T-helper 2 cell (primary cell): ENCODE measurements at regions not wholly inside any gene's neighbourhood (a gene's known extent, or its start where the extent isn't known, plus 50 kb on each side); places are given as distances from the start of the nearest gene placed in this dataset.

Experiments
- DNase-seq, 5 experiments: peaks; one replicate each; pipeline versions ENCODE4 v3.0.0 to v3.0.0-alpha.2; 2012 to 2022

DNA sequence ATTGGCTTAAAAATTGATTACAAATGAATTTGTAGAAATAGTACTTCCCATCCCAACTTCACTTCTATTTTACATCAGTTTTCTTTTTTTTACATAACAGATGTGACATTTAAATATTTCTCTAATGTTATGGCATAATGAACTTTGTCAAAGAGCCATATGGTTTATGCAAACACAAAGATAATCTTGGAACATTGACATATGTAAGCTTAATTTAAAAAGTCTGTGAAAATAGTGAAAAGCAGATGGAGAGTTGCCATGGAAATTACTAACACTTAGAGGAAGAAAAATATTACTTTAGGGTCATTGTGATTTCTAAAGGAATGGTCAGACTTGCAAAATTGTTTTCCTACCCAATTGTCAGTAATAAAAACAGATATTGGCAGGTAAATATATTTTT lies 232.4 kb downstream of the AEBP2 start:
- DNase-seq, result no peak

DNA sequence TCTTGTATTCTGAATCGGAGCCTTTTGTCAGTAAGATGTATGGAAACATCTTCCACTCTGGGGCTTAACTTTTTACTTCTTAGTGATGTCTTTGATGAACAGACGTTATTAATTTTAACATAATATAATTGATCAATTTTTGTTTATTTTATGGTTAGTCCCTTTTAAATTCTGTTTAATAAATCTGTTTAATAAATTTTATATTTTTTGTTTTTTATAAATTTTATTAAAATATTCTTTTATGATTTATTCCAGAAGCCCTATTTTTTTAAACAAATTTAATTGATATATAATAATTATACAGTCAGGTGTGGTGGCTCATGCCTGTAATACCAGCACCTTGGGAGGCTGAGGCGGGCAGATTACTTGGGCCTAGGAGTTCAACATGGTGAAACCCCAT lies 235.1 kb downstream of the AEBP2 start:
- no peak for DNase-seq

DNA sequence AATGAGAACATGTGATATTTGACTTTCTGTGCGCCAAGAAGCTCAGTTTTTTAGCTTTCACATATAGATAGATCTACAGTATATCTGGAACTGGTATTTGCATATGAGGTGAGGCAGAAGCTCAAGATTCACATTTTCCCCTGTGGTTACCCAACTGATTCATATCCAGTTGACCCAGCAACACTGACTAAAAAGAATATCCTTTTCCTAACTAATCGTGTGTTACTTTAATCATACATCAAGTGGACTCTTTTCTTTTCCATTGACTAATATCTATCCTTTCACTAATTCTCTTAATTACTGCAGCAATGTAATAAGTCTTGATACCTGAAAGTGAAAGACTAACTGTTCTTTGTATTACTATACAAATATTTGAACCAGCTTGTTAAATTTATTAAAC lies 236.1 kb downstream of the AEBP2 start:
- peak in 1 of 5 experiments; percentile 41 for DNase-seq

DNA sequence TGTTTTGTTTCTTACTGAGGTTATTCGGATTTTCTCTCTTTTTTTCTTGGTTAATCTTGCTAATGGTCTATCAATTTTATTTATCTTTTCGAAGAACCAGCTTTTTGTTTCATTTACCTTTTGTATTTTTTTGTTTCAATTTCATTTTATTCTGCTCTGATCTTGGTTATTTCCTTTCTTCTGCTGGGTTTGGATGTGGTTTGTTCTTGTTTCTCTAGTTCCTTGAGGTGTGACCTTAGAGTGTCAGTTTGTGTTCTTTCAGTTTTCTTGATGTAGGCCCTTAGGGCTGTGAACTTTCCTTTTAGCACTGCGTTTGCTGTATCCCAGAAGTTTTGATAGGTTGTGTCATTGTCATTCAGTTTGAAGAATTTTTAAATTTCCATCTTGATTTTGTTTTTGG lies 239.2 kb downstream of the AEBP2 start:
- DNase-seq, result peak in 2 of 5 experiments; percentile 59 to 74

DNA sequence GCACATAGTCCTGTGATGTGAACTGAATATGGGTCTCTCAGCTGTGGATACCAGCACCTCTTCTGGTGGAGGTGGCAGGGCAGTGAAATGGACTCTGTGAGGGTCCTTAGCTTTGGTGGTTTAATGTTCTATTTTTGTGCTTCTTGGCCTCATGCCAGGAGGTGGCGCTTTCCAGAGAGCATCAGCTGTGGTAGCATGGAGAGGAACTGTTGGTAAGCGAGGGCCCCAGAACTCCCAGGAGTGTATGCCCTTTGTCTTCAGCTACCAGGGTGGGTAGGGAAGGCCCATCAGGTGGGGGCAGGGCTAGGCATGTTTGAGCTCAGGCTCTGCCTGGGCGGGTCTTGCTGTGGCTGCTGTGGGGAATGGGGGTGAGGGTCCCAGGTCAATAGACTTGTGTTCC lies 241.7 kb downstream of the AEBP2 start:
- DNase-seq, result no peak

DNA sequence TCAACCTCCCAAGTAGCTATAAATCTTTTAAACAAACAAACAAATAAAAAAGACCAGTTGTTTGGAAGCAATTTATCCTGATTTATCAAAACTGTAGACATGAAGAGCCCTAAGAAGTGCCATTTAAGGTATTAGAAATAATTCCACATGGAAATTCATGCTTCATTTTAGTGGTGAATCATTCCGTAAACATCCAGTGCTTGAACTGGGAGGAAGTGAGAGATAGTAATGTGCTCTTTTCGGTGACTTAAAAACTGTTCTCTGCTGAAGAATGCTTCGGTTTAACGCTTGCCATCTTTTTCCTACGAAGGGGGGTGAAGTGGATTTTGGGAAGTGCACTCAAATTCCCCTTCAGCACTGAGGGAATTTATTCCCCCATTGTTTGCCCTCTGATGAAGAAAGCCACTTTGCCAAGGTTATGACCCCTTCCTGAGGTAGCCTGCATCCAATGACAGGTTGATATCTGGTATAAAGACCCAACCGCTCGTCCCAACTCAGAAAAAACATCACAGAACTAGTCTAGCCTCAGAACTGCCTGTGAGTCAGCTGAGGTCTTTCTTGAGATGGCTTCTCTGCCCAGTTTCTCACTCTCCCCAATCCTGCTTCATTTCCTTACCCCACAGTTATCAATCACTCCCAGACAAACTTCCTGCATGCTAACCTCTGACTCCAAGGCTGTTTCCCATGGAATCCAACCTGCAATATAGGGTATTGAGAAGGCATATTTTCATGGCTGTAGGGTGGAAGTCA lies 244.1 kb downstream of the AEBP2 start:
- DNase-seq, result no peak

DNA sequence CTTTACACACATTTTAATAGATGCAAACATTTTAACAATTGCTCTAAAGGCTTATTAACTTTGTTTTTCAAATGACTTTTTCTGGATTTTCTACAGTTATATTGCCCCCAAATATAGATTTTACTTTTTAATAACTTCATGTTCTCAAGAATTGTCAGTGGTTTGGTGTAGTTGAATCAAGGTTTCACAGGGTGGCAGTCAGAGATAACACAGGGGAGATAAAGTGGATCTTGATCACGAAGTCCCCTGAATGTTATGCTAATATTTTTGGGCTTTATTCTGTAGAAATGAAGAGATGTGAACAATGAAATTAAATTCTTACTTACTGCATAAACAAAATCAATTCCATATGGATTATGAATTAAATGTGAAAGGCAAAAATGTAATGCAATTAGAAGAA lies 248.1 kb downstream of the AEBP2 start:
- DNase-seq, result no peak

DNA sequence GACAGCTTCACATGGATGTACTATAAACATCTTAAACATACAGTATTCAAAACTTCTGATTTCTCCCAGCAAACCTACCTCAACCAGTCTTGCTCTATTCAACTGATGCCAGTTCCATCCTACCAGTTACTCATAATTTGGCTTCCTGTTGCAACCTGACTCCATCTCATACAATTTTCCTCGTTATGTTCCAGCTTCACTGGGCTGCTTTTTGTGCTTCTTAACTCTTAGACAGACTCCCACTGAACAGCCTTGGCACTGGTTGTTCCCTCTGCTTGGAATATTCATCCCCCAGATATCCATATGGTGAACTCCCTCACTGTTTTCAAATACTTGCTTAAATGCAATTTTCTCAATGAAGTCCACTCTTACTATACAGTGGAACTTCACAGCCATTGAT lies 249.2 kb downstream of the AEBP2 start:
- DNase-seq, result no peak

DNA sequence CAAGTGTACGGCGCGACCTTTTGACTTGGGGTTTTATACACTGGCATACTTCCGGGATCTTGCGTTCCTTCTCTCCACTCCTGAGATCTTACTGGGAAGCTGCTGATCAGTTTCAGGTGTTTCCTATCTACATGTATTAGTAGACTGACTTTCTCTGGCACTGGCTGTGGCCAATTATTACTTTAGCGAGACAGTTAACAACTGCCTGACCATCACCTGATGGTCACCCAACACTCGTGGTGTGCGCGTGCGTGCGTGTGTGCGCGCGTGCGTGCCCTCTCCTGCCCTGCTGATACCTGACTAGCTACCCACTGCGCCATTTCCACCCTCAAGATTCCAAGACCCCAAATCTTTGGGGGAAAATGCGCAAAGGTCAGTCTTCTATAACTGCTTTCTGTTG lies 249.9 kb downstream of the AEBP2 start:
- no peak for DNase-seq

DNA sequence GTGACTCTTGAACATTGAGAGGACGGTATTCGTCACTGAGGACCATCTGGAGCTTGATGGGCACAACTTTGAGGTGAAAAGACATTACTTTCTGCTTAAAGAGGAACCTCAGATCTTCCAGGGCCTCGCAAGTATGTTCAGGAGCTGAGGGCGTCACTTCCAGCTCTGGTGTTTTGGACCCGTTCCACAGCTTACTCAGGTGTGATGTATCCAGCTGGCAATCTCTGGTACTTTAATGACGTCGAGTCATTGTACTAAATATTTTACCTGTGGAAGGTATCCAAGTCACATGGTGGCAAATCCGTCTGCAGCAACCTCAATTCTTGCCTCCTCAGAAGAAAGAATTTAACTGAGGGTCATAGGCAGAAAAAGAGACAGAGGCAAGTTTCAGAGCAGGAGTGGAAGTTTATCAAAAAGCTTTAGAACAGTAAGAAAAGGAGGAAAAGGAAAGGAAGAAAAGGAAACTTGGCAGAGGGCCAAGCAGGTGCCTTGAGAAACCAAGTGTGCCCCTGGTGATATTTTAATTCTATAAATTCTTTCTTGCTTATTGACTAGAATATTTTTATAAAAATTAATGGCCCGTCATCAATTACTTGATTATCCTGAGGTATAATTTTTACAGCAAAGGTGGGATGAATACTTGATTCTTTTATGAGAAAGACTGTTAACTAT lies 250.6 kb downstream of the AEBP2 start:
- DNase-seq, result no peak

DNA sequence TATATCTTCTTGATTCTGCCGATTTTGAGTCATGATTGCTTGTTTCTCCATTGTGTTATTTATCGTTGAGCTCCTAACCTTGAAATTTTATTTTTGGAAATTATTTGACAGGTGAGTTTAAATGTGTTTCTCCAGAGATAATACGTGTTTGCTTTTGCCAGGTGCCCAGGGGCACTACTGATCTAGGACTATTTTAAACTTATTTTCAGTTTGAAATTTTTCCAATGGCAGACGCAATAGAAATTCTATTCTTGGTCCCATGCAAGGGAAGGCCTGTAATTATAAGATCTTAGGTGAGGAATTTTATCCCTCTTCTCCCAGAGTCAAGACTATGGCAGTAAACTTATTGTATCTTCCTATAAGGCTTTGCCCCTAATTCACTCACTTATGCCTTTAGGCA lies 252.8 kb downstream of the AEBP2 start:
- no peak for DNase-seq

DNA sequence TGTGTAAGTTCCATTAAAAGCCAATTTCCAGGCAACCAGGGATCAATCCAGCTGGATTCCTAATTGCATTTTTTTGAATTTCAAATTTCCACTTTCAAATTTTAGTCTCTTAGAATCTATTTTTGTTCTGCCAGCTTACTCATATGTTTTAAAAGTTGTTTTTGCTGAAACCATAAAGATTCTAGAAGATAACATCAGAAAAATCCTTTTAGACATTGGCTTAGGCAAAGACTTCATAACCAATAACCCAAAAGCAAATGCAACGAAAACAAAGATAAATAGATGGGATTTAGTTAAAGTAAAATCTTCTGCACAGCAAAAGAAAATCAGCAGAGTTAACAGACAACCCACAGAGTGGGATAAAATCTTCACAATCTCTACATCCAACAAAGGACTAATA lies 253.3 kb downstream of the AEBP2 start:
- no peak for DNase-seq

DNA sequence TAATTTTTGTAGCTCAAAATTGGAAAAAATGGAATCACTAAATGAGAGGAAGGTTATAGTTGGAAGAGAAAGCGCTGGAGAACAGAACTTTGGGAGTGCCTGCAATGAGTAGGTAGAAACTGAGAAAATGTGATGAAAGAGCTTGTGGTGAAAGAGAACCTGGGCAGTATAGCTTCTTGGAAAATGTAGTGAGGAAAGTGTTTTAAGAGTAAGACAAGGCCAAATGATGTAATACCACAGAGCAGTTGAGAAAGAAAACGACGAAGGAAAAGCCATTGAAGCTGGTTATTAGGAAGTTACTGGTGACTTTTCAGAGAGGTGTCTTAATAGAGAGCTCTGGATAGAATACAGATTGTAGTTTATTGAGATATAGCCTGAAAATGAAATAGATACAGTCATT lies 255.3 kb downstream of the AEBP2 start:
- DNase-seq, result no peak

DNA sequence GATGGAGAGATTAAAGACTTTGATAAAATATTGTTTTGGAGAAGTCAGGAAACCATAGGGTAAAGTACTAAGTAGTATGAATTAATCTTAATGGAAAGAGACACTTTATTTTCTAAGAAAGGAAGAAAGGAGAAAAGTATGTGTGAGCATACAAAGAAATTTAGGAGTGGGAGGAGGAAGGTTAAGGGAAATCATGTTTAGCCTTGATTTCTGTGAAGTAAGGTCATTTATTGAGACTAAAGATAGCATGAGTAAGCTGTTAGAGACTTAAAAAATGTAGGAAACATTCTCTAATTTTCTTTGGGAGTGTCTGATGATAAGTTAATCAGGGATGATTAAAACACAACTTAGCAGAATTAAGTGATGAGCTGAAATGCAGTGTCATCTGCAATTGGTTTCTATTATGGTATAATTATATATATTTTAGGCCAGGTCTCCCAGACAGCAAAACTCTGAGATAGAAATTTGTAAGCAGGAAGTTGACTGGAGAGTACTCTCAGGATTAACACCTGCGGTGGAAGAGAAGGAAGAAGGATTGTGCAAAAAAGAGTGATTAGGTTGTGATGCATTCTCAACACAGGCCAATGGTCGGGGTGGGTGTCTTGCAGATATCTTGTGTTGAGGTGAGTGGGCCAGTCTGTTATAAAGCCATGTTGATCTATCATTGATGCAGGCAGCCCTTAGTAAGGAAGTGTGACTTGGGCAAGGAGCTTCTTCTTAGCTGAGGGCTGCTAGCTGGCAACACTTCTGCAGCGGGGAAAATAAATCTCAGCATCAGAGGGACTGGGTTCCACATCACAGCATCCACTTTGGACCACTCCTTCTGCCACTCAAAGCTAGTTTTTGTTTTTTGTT lies 256.2 kb downstream of the AEBP2 start:
- DNase-seq, result no peak

DNA sequence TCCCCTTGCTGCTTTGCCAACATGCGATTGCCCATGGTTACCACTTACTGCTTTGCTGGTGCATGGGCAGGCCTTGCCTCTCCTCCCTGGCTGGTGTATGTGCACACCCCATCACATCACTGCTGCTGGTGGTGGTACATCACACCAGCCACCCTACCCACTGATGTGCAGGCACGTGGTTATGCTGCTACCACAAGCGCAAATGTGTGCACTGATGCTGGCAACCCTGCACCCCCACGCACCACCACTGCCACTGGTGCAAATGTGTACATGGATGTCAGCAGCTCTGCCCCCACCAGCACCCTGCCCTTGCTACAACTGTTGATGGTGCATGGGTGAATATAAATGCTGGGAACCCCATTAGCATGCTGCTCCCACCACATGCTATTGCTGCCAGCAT lies 261.7 kb downstream of the AEBP2 start:
- no peak for DNase-seq

DNA sequence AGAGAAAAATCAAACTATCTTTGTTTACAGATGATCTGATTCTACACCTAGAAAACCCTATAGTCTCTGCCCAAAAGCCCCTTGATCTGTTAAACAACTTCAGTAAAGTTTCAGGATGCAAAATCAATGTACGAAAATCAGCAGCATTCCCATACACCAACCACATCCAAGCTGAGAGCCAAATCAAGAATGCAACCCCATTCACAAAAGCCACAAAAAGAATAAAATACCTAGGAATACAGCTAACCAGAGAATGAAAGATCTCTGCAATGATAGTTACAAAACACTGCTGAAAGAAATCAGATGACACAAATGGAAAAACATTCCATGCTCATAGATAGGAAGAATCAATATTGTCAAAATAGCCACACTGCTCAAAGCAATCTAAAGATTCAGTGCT lies 265.7 kb downstream of the AEBP2 start:
- no peak for DNase-seq

DNA sequence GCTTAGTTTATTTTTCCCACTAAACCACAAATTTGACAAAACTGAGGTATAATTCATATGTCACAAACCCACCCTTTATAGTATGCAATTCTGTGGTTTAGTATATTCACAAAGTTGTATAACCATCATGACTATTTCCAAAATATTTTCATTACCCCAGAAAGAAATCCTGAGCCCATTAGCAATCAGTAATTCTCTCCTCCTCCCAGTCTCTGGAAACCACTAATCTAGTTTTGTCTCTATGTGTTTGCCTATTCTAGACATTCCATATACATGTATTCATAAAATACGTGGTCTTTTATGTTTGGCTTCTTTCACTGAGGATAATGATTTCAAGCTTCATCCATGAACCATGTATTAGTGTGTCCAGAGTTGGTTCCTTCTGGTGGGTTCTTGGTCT lies 267.6 kb downstream of the AEBP2 start:
- no peak for DNase-seq

DNA sequence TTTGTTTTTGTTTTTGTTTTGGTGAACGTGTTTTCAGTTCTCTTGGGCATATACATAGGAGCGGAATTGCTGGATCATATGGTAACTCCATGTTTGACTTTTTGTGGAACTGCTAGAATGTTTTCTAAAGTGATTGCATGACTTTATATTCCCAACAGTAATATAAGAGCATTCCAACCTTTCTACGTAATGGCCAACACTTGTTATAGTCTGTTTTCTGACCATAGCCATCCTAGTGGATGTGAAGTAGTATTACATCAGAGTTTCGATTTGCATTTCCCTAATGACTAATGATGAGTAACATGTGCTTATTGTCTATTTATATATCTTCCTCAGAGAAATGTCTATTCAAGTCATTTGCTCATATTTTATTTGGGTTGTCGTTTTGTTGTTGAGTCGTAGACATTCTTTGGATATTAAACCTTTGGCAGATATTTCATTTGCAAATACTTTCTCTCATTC lies 268.7 kb downstream of the AEBP2 start:
- DNase-seq, result no peak

DNA sequence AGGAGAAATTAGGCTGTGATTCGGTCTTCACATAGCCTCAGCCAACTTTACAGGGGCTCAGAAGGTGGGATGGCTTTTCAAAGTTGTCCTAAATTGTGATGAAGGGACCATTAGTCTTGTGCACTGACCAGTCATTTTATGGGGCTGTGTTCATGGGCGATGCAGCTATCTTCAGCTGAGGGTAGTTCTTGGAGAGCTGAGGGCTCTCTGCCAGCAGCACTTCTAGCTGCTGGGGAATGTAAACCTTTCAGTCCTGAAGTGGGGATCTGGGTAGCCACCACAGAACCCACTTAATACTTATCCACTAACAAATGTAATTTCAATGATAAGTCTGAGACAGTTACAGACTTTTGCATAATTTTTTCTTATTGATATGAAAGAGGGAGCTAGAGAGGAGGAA lies 270.6 kb downstream of the AEBP2 start:
- no peak for DNase-seq

DNA sequence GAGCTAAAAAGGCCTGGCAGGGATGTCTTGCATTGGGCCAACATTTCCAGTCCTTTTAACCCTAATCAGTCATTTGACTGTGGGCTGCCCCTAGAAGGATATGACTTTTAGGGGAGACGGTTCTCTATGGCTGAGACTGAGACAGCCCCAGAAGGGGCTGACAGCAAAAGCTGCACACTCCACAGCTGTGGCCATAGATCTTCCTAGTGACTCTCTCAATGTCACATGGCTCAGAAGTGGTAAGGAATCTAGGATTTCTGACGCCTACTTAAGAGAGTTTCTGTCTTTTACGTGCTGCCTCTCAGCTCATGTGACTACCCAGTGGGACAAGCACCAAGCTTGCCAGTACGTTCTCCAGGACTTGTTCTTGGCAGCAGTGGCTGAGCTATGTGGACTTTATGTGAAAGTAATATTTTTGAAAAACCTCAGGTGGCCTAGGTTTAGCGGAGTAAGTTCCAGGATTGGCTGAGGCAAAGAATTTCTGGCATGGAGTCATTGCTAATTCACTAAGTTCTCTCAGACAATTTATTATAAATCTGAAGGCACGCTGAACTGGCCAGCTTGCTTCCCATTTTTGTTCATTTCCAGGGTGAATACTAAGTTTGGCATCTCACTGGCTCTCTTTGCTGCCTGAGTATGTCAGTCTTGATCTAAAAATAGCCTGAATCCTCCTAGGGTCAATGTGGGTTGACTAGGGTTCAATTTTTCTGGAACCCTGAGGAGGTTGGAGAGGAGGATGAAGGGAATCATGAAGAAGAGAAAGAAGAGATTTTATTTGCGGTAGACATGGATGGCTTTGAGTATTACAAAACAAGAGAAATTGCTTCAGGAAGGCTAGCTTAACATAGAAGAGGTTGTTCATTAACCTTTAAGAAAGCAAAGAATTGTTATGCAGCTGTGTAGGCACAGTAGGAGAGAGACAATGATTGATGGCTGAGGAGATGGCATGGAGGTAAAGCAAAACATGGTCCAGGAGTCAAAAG lies 271.8 kb downstream of the AEBP2 start:
- no peak for DNase-seq

DNA sequence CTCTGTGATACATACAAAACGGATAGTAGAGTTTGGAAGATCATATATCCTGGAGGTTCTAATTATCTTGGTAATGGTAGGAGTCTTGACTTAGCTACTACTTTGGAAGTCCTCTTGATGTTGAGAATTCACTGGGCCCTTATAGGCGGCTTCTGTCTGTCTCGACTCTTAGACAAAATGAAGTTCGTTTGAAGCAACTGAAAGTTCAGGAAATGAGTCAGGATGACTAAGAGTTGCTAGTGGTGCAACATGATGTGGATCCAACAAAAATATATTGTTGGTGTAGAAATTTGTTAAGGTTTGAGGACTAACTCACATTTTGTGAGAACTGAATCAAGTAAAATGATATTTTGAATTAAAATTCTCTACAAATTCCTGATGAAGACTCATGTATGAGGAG lies 272.7 kb downstream of the AEBP2 start:
- peak in 1 of 5 experiments; percentile 6 for DNase-seq

DNA sequence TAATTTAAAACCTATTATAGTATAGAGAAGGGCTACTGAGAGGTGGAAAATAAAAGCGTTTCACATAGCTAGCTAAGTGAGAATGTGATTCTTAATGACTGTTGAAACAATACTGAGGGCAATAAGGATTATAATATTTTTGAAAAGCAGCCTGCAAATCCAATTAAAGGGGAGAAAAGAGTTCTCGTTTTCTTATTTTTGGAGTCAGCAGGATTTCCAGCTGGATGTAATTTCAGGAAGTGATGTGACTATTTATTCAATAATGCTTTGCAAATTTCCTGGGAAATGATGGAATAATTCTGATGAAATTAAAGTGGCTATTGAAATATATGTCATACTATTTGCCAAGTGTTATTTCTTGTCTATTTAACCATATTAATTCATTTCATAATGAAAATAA lies 279.1 kb downstream of the AEBP2 start:
- DNase-seq, result no peak
